Cardiac fibroblast (primary cell): ENCODE measurements at regions not wholly inside any gene's neighbourhood (a gene's known extent, or its start where the extent isn't known, plus 50 kb on each side); places are given as distances from the start of the nearest gene placed in this dataset.

Source experiments
- DNase-seq, 2 donors: peaks; one replicate each; pipeline versions ENCODE4 v3.0.0 to v3.0.0-alpha.2; 2010; ENCODE audit warnings: low read depth in 2 of 2
- H3K4me3 ChIP-seq, 2 donors: replicated peaks in 1 of 2; 1 replicate in 1 of 2; 2 replicates in 1 of 2; pipeline ENCODE4 v1.5.1; 2011; ENCODE audit warnings: low read depth in 2 of 2, low read length in 2 of 2, mild to moderate bottlenecking in 2 of 2, moderate library complexity in 1 of 2
- CTCF ChIP-seq: IDR thresholded peaks from one replicate; pipeline ENCODE4 v1.5.1; 2011; ENCODE audit warnings: low read depth, mild to moderate bottlenecking, low read length, inconsistent platforms

DNA sequence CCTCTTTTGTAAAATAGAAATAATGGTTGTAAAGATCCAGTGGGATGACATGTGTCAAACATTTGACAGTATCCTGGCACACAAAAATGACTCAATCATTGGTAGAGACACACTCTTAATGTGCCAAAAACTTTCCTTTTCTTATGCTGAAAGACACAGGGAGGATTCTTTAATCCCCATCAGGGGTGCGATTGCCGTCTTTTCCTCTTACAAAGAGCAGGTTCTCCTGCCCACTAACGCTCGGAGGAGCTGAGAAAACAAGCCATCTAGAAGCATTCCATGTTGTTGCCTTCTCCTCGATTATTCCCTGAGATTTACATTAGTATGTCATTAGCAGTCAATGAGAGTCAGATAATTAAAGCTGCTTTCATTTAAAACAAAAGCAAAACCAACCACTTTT is 342.6 kb upstream of the CCNH start:
- no peak for TF ChIP-seq CTCF
- no peak for DNase-seq
- H3K4me3 ChIP-seq: no peak overlapping the region

GRCh38 chr5:87754009-87754757 is 341.5 kb upstream of the CCNH start:
- DNase-seq: no peak
- no peak overlapping the region for H3K4me3 ChIP-seq
- no peak for TF ChIP-seq CTCF

DNA sequence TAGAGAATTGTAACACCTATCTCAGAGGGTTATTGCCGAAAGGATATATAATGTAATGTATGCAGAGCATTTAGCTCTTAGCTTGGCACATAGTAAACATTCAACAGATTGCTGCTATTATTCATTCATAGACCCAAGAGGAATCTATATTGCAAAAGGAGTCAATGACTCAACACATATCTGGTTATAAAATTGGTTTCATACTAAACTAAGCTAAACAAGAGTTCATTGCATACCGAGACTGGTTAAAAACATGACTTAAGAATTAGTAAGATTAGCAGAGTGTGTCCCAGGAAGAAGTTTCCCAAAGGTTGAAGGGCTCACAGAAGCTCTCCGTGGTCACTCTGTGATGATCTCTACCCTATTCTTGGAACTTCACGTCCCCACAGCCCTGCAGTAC is 339.6 kb upstream of the CCNH start:
- no peak for TF ChIP-seq CTCF
- no peak overlapping the region for H3K4me3 ChIP-seq
- DNase-seq: no peak

DNA sequence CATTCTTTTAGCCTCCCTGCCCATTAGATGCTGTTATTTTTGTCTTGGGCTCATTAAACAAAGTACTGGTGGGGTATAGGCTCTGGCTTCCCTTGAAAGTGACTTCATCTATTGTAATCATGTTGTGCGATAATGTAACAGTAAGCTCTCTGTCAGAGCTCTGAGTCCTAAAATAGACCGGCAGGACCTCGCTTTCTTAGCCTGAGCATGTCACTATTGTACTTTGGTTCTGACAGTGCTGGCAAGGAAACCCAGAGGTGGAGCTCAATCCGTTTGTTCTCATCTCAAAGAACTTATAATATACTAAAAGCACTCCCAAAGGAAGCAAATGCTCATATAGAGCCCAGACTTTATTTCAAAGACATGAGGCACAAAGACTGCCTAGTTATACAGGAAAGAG is 339.1 kb upstream of the CCNH start:
- TF ChIP-seq CTCF: no peak
- no peak for DNase-seq
- no peak overlapping the region for H3K4me3 ChIP-seq

DNA sequence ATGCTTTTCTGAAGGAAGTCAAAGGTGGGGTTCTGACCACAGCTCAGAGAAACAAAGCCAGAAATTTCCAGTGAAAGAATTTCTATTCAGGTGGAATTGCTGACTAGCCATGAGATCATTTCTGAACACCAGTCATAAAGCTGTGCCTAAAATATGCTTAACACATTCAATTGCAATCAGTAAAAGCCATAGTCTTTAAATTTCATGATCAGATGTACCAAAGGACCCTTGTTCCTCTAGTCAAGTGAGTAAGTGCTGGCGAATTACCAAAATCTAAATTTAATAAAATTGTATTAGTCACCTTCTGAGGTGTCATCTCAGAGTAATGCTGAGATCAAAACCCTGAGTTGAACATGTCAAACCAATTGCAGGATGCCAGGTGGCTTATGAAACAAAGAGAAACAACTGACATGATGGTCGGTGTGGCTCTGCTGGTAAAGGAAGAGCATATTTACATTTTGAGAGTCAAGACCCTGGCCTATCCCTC is 334.2 kb upstream of the CCNH start:
- DNase-seq: no peak
- no peak for TF ChIP-seq CTCF
- H3K4me3 ChIP-seq: no peak overlapping the region

- no peak for DNase-seq
- no peak for TF ChIP-seq CTCF
These were observed 333.6 kb upstream of the CCNH start for GRCh38 chr5:87746341-87746740.

DNA sequence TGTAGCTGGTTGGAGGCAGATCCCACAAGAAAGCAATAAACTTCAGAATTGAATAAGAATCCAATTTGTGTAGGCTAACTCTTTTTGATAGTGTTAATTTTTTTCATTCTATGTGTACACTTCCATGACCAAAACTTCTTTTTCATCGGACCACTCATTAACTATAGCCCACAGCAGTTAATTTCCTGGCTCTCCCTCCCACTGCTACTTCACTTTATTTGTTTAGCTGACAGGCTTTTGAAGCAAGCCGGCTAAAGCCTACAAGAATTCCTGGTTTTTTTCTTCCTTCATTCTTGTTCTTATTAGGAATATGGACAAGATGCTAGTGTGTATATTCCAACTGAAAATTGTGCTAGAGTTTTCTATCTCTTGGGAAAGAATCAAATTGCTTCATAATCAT is 329.2 kb upstream of the CCNH start:
- no peak overlapping the region for H3K4me3 ChIP-seq
- no peak for DNase-seq
- no peak for TF ChIP-seq CTCF

More at GRCh38 chr5:87746341-87746740, 333.6 kb upstream of the CCNH start:
- H3K4me3 ChIP-seq: no peak overlapping the region
